Neuronal stem cell (in vitro differentiated cells): ENCODE measurements at regions not wholly inside any gene's neighbourhood (a gene's known extent, or its start where the extent isn't known, plus 50 kb on each side); places are given as distances from the start of the nearest gene placed in this dataset.
A peak's percentile ranks its signal among the peaks of the same experiment; 100 is the strongest.

Source experiments
- DNase-seq: peaks from one replicate; pipeline ENCODE4 v3.0.0-alpha.2; 2013; ENCODE audit warnings: low spot score
- H2AFZ ChIP-seq: one replicate; pipeline ENCODE4 v1.6.1; 2013; ENCODE audit warnings: mild to moderate bottlenecking, low read length, inconsistent platforms
- H2AK5ac ChIP-seq: 2 replicates; pipeline ENCODE4 v1.6.1; 2013; ENCODE audit warnings: low read depth, mild to moderate bottlenecking, inconsistent platforms, low read length, moderate library complexity, mixed read lengths
- H2BK120ac ChIP-seq: 2 replicates; pipeline ENCODE4 v1.6.1; 2013; ENCODE audit warnings: low read depth, mild to moderate bottlenecking, inconsistent platforms, low read length, moderate library complexity, mixed read lengths
- H2BK12ac ChIP-seq: one replicate; pipeline ENCODE4 v1.6.1; 2013; ENCODE audit warnings: low read length, inconsistent platforms
- H2BK15ac ChIP-seq: 2 replicates; pipeline ENCODE4 v1.6.1; 2013; ENCODE audit warnings: mild to moderate bottlenecking, low read length, inconsistent platforms, mixed read lengths
- H2BK5ac ChIP-seq: one replicate; pipeline ENCODE4 v1.6.1; 2013; ENCODE audit warnings: inconsistent platforms, mild to moderate bottlenecking, low read length, moderate library complexity
- H3K14ac ChIP-seq: one replicate; pipeline ENCODE4 v1.6.1; 2013; ENCODE audit warnings: low read length, inconsistent platforms
- H3K18ac ChIP-seq: 2 replicates; pipeline ENCODE4 v1.6.1; 2013; ENCODE audit warnings: low read length, inconsistent platforms
- H3K23ac ChIP-seq: 2 replicates; pipeline ENCODE4 v1.6.1; 2013; ENCODE audit warnings: low read depth, mild to moderate bottlenecking, mixed read lengths, low read length, inconsistent platforms; ENCODE audit not compliant: poor library complexity
- H3K27ac ChIP-seq: replicated peaks from 3 replicates; pipeline ENCODE4 v1.5.1; 2013; ENCODE audit warnings: low read length, inconsistent platforms
- H3K27me3 ChIP-seq, 3 experiments: 2 replicates each; pipeline ENCODE4 v1.6.1; 2013; ENCODE audit warnings: low read length in 3 of 3, mild to moderate bottlenecking in 2 of 3, inconsistent platforms in 1 of 3, low read depth in 1 of 3, mixed read lengths in 1 of 3, moderate library complexity in 1 of 3; ENCODE audit not compliant: control insufficient read depth in 3 of 3, insufficient read depth in 3 of 3
- H3K36me3 ChIP-seq, 2 donors: replicated peaks in 1 of 2; 2 replicates each; pipeline ENCODE4 v1.6.1; 2013; ENCODE audit warnings: low read length in 2 of 2; ENCODE audit not compliant: control insufficient read depth in 2 of 2, insufficient read depth in 2 of 2
- H3K4ac ChIP-seq: 2 replicates; pipeline ENCODE4 v1.6.1; 2013; ENCODE audit warnings: inconsistent platforms, mild to moderate bottlenecking, low read length, moderate library complexity
- H3K4me1 ChIP-seq, 2 donors: 1 replicate in 1 of 2; 2 replicates in 1 of 2; pipeline ENCODE4 v1.6.1; 2013; ENCODE audit warnings: low read length in 2 of 2, low read depth in 1 of 2; ENCODE audit not compliant: control insufficient read depth in 2 of 2, insufficient read depth in 1 of 2
- H3K4me2 ChIP-seq: one replicate; pipeline ENCODE4 v1.6.1; 2013; ENCODE audit warnings: mild to moderate bottlenecking, low read length, inconsistent platforms; ENCODE audit not compliant: insufficient read depth, poor library complexity, severe bottlenecking
- H3K4me3 ChIP-seq, 2 donors: 2 replicates each; pipeline ENCODE4 v1.5.1; 2013; ENCODE audit warnings: low read length in 2 of 2, mild to moderate bottlenecking in 2 of 2, inconsistent platforms in 1 of 2, moderate library complexity in 1 of 2
- H3K79me1 ChIP-seq: one replicate; pipeline ENCODE4 v1.6.1; 2013; ENCODE audit warnings: low read depth, mild to moderate bottlenecking, inconsistent platforms, low read length, moderate library complexity
- H3K9ac ChIP-seq: one replicate; pipeline ENCODE4 v1.6.1; 2013; ENCODE audit warnings: mild to moderate bottlenecking, low read depth, low read length, inconsistent platforms; ENCODE audit not compliant: poor library complexity
- H3K9me3 ChIP-seq, 2 donors: replicated peaks in 1 of 2; 2 replicates each; pipeline versions ENCODE3 to v1.6.1; 2013; ENCODE audit warnings: low read length in 2 of 2, mild to moderate bottlenecking in 2 of 2, inconsistent platforms in 1 of 2, low read depth in 1 of 2, mixed read lengths in 1 of 2, moderate library complexity in 1 of 2; ENCODE audit not compliant: control insufficient read depth in 2 of 2, insufficient read depth in 1 of 2
- H4K8ac ChIP-seq: one replicate; pipeline ENCODE4 v1.6.1; 2013; ENCODE audit warnings: low read depth, mild to moderate bottlenecking, inconsistent platforms, low read length, moderate library complexity
- H4K91ac ChIP-seq: one replicate; pipeline ENCODE4 v1.6.1; 2013; ENCODE audit warnings: low read length, low read depth, mild to moderate bottlenecking, inconsistent platforms; ENCODE audit not compliant: poor library complexity
- WGBS, 2 donors: extraction: QIAGEN DNeasy Blood & Tissue Kit; methylation state at CpG; one replicate each; pipeline ENCODE4 v1.1.7; 2013; ENCODE audit warnings: missing lambda C conversion rate in 2 of 2, mixed read lengths in 1 of 2; ENCODE audit not compliant: insufficient read length in 2 of 2, insufficient replicate concordance in 1 of 2; ENCODE audit errors: extremely low coverage in 2 of 2; 5-methylcytosine and 5-hydroxymethylcytosine counted together

DNA sequence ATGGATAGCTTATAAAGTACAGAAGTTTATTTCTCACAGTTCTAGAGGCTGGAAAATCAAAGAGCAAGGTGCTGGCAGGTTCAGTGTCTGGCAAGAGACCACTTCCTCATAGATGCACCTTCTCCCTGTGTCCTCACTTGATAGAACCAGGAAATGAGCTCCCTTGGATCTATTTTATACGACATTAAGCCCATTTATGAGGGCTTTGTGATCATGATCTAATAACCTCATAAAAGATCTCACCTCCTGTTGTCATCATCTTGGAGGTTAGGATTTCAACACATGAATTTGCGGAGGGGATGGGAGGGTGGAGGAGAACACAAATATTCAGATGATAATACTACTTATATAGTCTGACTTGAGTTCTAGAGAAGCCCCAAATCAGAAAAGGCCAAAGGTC, 222.1 kb upstream of the SNX7 start:
- H2BK15ac ChIP-seq: no peak overlapping the region
- no peak overlapping the region for H3K9ac ChIP-seq
- H3K9me3 ChIP-seq: no peaks in the 10 kb centered on the region

DNA sequence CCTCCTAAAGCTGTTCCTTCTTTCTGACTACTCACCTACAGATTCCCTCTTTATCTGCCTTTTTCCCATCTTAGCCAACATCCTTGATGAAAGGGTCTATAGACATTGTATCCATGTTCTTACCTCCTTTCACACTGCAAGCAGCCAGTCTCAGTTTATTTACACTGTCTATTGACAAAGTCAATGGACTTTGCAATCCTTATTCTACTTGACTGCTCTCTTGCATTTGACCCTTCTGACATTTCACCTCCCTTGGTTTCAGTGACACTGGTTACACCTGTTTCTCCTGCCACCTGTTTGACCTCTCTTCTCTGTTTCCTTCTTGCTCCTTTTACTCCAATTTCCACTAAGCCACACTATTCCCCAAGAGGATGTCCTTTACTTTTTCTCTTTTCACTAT, 224.0 kb upstream of the SNX7 start:
- H3K27ac ChIP-seq: no peak overlapping the region
- no peak overlapping the region for H2BK5ac ChIP-seq
- H2BK15ac ChIP-seq: no peak overlapping the region
- H3K4me1 ChIP-seq: peaks cover 0 to 3% of the 10 kb centered on the region in 2 donors
- no peak overlapping the region for H4K91ac ChIP-seq
- DNase-seq: no peak
- no peak overlapping the region for H3K23ac ChIP-seq
- H3K36me3 ChIP-seq: no peaks in the 10 kb centered on the region
- H2BK120ac ChIP-seq: no peak overlapping the region
- H2AK5ac ChIP-seq: no peak overlapping the region
- H3K27me3 ChIP-seq: peaks cover 0 to 7% (median 0%) of the 10 kb centered on the region in 3 experiments
- no peak overlapping the region for H3K4ac ChIP-seq
- no peak overlapping the region for H2BK12ac ChIP-seq
- no peaks in the 10 kb centered on the region for H3K79me1 ChIP-seq
- H3K14ac ChIP-seq: no peak overlapping the region
- no peak overlapping the region for H2AFZ ChIP-seq
- H3K4me3 ChIP-seq: no peak overlapping the region
- H3K9me3 ChIP-seq: no peaks in the 10 kb centered on the region
- no peak overlapping the region for H3K4me2 ChIP-seq
- H3K9ac ChIP-seq: no peak overlapping the region
- no peak overlapping the region for H4K8ac ChIP-seq
- no peak overlapping the region for H3K18ac ChIP-seq

More for the DNA sequence above, 222.1 kb upstream of the SNX7 start:
- Histone ChIP-seq H3K27ac (no peak overlapping the region), H2AK5ac (no peak overlapping the region), H3K4me2 (no peak overlapping the region), H3K4me1 (peaks cover 0 to 3% of the 10 kb centered on the region in 2 donors), H2AFZ (no peak overlapping the region), H3K23ac (no peak overlapping the region), H4K8ac (no peak overlapping the region), H3K27me3 (peaks cover 0 to 7% (median 0%) of the 10 kb centered on the region in 3 experiments), H3K18ac (no peak overlapping the region), H3K14ac (no peak overlapping the region), H3K36me3 (no peaks in the 10 kb centered on the region), H3K4ac (no peak overlapping the region), H3K79me1 (no peaks in the 10 kb centered on the region), H2BK5ac (no peak overlapping the region), H3K4me3 (no peak overlapping the region), H4K91ac (no peak overlapping the region), H2BK12ac (no peak overlapping the region), H2BK120ac (no peak overlapping the region)
- WGBS, 2 donors: no CpG with 5 or more reads among the region's 2 CpGs
- no peak for DNase-seq

DNA sequence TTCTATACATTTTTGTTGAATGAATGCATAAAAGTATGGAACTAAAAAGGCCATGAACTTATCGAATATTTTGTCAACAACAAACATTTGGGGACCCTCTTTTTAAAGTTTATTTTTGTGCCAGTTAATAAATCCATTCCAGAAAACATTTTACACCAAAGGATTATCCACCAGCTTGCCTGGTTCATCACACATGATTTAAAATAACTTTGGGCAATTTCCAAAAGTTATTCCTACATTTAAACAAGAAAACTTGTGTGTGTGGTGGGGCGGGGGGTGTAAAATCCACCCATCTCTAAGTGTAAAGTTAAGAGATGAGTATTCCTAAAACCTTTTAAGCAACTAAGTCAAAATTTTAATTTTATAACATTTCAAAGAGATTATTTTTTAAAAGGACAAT, 224.5 kb upstream of the SNX7 start:
- Histone ChIP-seq H2AK5ac (no peak overlapping the region), H3K4me2 (no peak overlapping the region), H3K9ac (no peak overlapping the region), H2BK5ac (no peak overlapping the region), H3K79me1 (no peaks in the 10 kb centered on the region), H2BK15ac (no peak overlapping the region), H4K8ac (no peak overlapping the region), H3K4ac (no peak overlapping the region), H3K4me1 (peaks cover 0 to 3% of the 10 kb centered on the region in 2 donors), H3K9me3 (no peaks in the 10 kb centered on the region), H3K4me3 (no peak overlapping the region), H3K27me3 (peaks cover 0 to 7% (median 0%) of the 10 kb centered on the region in 3 experiments), H3K14ac (no peak overlapping the region), H3K23ac (no peak overlapping the region), H2AFZ (no peak overlapping the region), H3K18ac (no peak overlapping the region), H4K91ac (no peak overlapping the region), H3K36me3 (no peaks in the 10 kb centered on the region), H2BK120ac (no peak overlapping the region), H3K27ac (no peak overlapping the region), H2BK12ac (no peak overlapping the region)
- no peak for DNase-seq
- WGBS, 2 donors: no CpG with 5 or more reads among the region's 2 CpGs

DNA sequence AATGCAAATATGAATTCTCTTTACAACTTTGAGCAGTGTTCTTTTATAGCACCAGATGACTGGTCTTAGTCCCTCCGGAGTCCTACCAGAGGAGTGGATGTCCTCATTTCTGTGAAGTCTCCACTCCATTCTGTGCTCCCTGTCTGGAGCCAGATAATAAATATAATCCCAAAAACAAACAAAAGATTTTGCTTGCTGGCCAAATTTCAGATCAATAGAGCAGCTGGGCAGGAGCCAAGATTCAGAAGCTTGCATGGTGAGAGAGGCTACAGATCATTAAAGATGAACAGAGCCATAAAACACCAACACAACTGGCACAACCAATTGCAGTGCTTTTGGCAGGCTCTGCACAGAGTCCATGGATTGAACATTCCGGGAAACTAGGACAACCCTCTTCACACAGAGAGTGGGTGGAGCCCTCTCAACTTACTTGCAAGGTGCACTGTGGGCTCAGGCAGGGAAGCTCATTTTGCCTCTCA, 231.5 kb upstream of the SNX7 start:
- no peak overlapping the region for H3K4ac ChIP-seq
- whole genome bisulfite sequencing, 2 donors: no CpG with 5 or more reads among the region's 2 CpGs

More for the DNA sequence above, 231.5 kb upstream of the SNX7 start:
- no peak overlapping the region for H3K27ac ChIP-seq
- H2AK5ac ChIP-seq: no peak overlapping the region
- peaks cover 0 to 4% of the 10 kb centered on the region in 2 donors for H3K4me1 ChIP-seq
- no peaks in the 10 kb centered on the region for H3K79me1 ChIP-seq
- H4K91ac ChIP-seq: no peak overlapping the region
- H4K8ac ChIP-seq: no peak overlapping the region
- H3K14ac ChIP-seq: no peak overlapping the region
- DNase-seq: no peak
- no peak overlapping the region for H3K4me3 ChIP-seq
- no peak overlapping the region for H3K23ac ChIP-seq
- no peak overlapping the region for H3K4me2 ChIP-seq
- H3K36me3 ChIP-seq: no peaks in the 10 kb centered on the region
- H3K18ac ChIP-seq: no peak overlapping the region
- no peak overlapping the region for H2BK15ac ChIP-seq
- no peak overlapping the region for H2BK12ac ChIP-seq
- H3K9me3 ChIP-seq: no peaks in the 10 kb centered on the region
- H3K27me3 ChIP-seq: no peaks in the 10 kb centered on the region
- no peak overlapping the region for H2BK120ac ChIP-seq
- peak overlapping the region; percentile 42 for H2AFZ ChIP-seq
- H2BK5ac ChIP-seq: no peak overlapping the region
- no peak overlapping the region for H3K9ac ChIP-seq
